ENCODE measurements at regions not wholly inside any gene's neighbourhood (a gene's known extent, or its start where the extent isn't known, plus 50 kb on each side); places are given as distances from the start of the nearest gene placed in this dataset.

DNA sequence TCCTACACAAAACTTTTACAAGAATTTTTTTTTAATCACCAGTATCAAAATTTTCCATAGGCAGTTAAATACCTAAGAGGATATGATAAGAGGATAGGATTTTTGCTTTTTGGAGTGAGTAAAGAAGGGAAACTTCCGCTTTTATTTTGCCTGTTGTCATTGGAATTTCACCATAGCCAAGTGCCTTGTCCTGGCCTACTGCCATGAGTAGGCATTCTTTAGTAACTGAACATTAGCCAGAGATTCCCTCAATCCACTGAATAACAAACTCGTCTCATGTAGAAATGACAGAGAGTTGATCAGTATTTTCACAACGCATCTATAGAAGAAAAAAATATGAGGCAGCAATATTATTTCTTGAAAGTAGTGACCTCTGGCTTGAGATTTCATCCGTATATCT, 289.6 kb upstream of the ADAMTSL1 start:
- Histone ChIP-seq H3K4me3 (no peak overlapping the region), H3K27ac (no peak overlapping the region), H3K27me3 (ENCODE audit: low read depth) (no peaks in the 10 kb centered on the region), H3K9me3 (no peaks in the 10 kb centered on the region), H3K36me3 (no peaks in the 10 kb centered on the region), H3K4me1 (no peaks in the 10 kb centered on the region)
- no peak for ATAC-seq
- TF ChIP-seq, protein P1, sequence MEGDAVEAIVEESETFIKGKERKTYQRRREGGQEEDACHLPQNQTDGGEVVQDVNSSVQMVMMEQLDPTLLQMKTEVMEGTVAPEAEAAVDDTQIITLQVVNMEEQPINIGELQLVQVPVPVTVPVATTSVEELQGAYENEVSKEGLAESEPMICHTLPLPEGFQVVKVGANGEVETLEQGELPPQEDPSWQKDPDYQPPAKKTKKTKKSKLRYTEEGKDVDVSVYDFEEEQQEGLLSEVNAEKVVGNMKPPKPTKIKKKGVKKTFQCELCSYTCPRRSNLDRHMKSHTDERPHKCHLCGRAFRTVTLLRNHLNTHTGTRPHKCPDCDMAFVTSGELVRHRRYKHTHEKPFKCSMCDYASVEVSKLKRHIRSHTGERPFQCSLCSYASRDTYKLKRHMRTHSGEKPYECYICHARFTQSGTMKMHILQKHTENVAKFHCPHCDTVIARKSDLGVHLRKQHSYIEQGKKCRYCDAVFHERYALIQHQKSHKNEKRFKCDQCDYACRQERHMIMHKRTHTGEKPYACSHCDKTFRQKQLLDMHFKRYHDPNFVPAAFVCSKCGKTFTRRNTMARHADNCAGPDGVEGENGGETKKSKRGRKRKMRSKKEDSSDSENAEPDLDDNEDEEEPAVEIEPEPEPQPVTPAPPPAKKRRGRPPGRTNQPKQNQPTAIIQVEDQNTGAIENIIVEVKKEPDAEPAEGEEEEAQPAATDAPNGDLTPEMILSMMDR (IDR thresholded peaks at IDR 0.05): no peak
- intact Hi-C loops (cut with DNase I): no loop called here
- no peak for DNase-seq

DNA sequence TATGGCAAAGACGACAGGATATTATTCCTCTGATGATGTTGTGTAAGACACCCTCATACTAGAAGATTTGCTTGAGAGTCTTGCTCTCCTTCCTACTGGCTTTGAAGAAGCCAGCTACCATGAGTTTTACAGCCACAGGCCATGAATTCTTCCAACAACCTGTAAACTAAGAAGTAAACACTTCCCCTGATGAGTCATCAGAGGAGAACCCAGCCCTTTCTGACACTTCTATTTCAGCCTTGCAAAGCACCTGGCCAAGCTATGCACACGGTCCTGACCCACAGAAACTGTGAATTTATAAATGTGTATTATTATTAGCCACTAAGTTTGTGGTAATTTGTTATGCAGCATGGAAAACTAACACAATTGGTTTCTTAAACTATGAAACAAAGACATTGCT, 288.8 kb upstream of the ADAMTSL1 start:
- no peaks in the 10 kb centered on the region for H3K27me3 ChIP-seq (ENCODE audit: low read depth)
- H3K9me3 ChIP-seq: no peaks in the 10 kb centered on the region
- intact Hi-C loops (cut with DNase I): no loop called here
- no peaks in the 10 kb centered on the region for H3K36me3 ChIP-seq
- H3K4me1 ChIP-seq: no peaks in the 10 kb centered on the region
- no peak overlapping the region for H3K4me3 ChIP-seq
- no peak for ATAC-seq
- TF ChIP-seq, protein P1 (IDR thresholded peaks at IDR 0.05): no peak
- no peak for DNase-seq
- no peak overlapping the region for H3K27ac ChIP-seq

- intact Hi-C loops (cut with DNase I): no loop called here
- ATAC-seq: no peak
- TF ChIP-seq, protein P1 (IDR thresholded peaks at IDR 0.05): no peak
Observed at GRCh38 chr9:18188971-18189370, 285.0 kb upstream of the ADAMTSL1 start.

DNA sequence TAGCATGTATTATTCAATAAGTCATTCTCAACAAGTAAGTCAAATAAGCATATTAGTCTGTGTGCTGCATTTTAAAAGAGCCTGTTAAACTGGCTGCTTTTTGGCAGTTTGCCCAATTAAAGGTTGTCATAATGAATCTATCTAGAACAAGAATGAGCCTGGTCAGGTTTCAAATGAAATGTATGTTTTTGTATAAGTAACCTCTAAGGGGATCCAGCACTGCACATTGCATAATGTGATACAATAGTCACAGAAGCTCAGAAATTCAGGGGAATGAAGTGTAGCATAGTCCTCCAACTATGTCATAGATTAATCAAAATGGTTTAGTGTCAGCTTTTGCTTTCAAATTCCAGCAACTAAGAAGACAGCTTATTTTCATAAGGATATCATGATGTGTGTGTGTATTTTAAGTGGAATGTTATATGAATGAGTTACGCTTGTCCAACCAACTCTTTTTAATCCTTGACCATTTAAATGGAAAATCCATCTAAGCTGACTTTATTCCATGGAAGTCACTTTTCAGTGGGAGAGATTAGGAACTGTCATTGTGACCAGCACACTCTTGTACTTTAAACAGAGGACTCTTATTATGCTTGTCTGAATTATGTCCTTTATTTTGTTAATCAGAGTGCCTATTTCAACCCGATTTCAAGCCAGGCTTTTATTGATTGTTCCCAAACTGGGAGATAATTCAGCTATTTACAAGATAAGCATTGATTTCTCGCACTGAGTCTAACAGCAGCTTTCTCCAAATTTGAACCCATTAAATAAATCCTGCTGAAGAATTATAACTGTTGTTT, 283.9 kb upstream of the ADAMTSL1 start:
- DNase-seq: no peak
- no peak overlapping the region for H3K27ac ChIP-seq
- no peaks in the 10 kb centered on the region for H3K27me3 ChIP-seq (ENCODE audit: low read depth)
- no peaks in the 10 kb centered on the region for H3K9me3 ChIP-seq
- intact Hi-C loops (cut with DNase I): no loop called here
- H3K4me3 ChIP-seq: no peak overlapping the region
- no peaks in the 10 kb centered on the region for H3K4me1 ChIP-seq
- ATAC-seq: no peak
- TF ChIP-seq, protein P1 (IDR thresholded peaks at IDR 0.05): no peak
- H3K36me3 ChIP-seq: no peaks in the 10 kb centered on the region

More at GRCh38 chr9:18188971-18189370, 285.0 kb upstream of the ADAMTSL1 start:
- Histone ChIP-seq H3K36me3 (no peaks in the 10 kb centered on the region), H3K27ac (no peak overlapping the region), H3K4me3 (no peak overlapping the region), H3K27me3 (ENCODE audit: low read depth) (no peaks in the 10 kb centered on the region), H3K9me3 (no peaks in the 10 kb centered on the region), H3K4me1 (no peaks in the 10 kb centered on the region)
- no peak for DNase-seq

GRCh38 chr9:18190671-18191374, 283.1 kb upstream of the ADAMTSL1 start:
- Histone ChIP-seq H3K4me1 (no peaks in the 10 kb centered on the region), H3K36me3 (no peaks in the 10 kb centered on the region), H3K4me3 (no peak overlapping the region), H3K9me3 (no peaks in the 10 kb centered on the region), H3K27ac (no peak overlapping the region), H3K27me3 (ENCODE audit: low read depth) (no peaks in the 10 kb centered on the region)
- ATAC-seq (no peak), DNase-seq (no peak)
- intact Hi-C loops (cut with DNase I): no loop called here
- TF ChIP-seq, protein P1 (IDR thresholded peaks at IDR 0.05): no peak
